GM23248 (cell line): ENCODE measurements at regions not wholly inside any gene's neighbourhood (a gene's known extent, or its start where the extent isn't known, plus 50 kb on each side); places are given as distances from the start of the nearest gene placed in this dataset.
A peak's percentile ranks its signal among the peaks of the same experiment; 100 is the strongest.
"Not testable (repeated sequence)": the region's sequence is repeated elsewhere in the genome, so short reads cannot be mapped to it uniquely, and the experiment has no call there.

ENCODE experiments used
- DNase-seq: peaks from one replicate; pipeline ENCODE4 v3.0.0-alpha.2; 2015
- H2AFZ ChIP-seq: fragments of 200-600 bp; sonication (generic); 2 replicates; pipeline ENCODE4 v1.6.1; 2016; ENCODE audit warnings: antibody characterized with exemption
- H3F3A ChIP-seq: fragments of 200-600 bp; sonication (generic); 2 replicates; pipeline ENCODE4 v1.6.1; 2016; ENCODE audit warnings: mild to moderate bottlenecking, antibody characterized with exemption, mixed run types; ENCODE audit not compliant: insufficient read depth
- H3K27ac ChIP-seq: fragments of 200-600 bp; sonication (generic); 2 replicates; pipeline ENCODE4 v1.5.1; 2016; ENCODE audit warnings: mild to moderate bottlenecking
- H3K27me3 ChIP-seq: fragments of 200-600 bp; sonication (generic); replicated peaks from 2 replicates; pipeline ENCODE4 v1.6.1; 2016; ENCODE audit warnings: mild to moderate bottlenecking; ENCODE audit not compliant: insufficient read depth
- H3K36me3 ChIP-seq: fragments of 200-600 bp; sonication (generic); 2 replicates; pipeline ENCODE4 v1.6.1; 2016; ENCODE audit warnings: low read depth, mild to moderate bottlenecking
- H3K4me1 ChIP-seq: fragments of 200-600 bp; sonication (generic); 2 replicates; pipeline ENCODE4 v1.6.1; 2016; ENCODE audit warnings: mild to moderate bottlenecking; ENCODE audit not compliant: insufficient read depth
- H3K4me2 ChIP-seq: fragments of 200-600 bp; sonication (generic); one replicate; pipeline ENCODE4 v1.6.1; 2016; ENCODE audit warnings: mild to moderate bottlenecking; ENCODE audit not compliant: unreplicated experiment
- H3K4me3 ChIP-seq: fragments of 200-600 bp; sonication (generic); 2 replicates; pipeline ENCODE4 v1.5.1; 2016; ENCODE audit warnings: mild to moderate bottlenecking
- H3K79me2 ChIP-seq: fragments of 200-600 bp; sonication (generic); 2 replicates; pipeline ENCODE4 v1.6.1; 2016; ENCODE audit warnings: mild to moderate bottlenecking; ENCODE audit not compliant: insufficient read depth
- H3K9ac ChIP-seq: fragments of 200-600 bp; sonication (generic); 2 replicates; pipeline ENCODE4 v1.6.1; 2016; ENCODE audit warnings: mild to moderate bottlenecking
- H3K9me2 ChIP-seq: fragments of 200-600 bp; sonication (generic); 2 replicates; pipeline ENCODE4 v1.6.1; 2016; ENCODE audit warnings: mixed run types, mild to moderate bottlenecking, moderate library complexity; ENCODE audit not compliant: insufficient read depth
- H3K9me3 ChIP-seq: fragments of 200-600 bp; sonication (generic); one replicate; pipeline ENCODE4 v1.6.1; 2017; ENCODE audit warnings: low read depth
- H4K20me1 ChIP-seq: fragments of 200-600 bp; sonication (generic); 2 replicates; pipeline ENCODE4 v1.6.0; 2016; ENCODE audit not compliant: insufficient read depth
- EZH2 ChIP-seq: fragments of 200-600 bp; sonication (generic); IDR thresholded peaks from 2 replicates; pipeline ENCODE4 v1.6.1; 2018; ENCODE audit warnings: antibody characterized with exemption, mild to moderate bottlenecking; ENCODE audit not compliant: insufficient read depth, poor library complexity, severe bottlenecking
- EZH2phosphoT487 ChIP-seq: fragments of 200-600 bp; sonication (generic); IDR thresholded peaks from 2 replicates; pipeline ENCODE4 v1.6.1; 2018; ENCODE audit warnings: antibody characterized with exemption, moderate library complexity, mild to moderate bottlenecking, low read depth; ENCODE audit not compliant: insufficient read depth
- WGBS, 2 experiments: methylation state at CpG; one replicate each; pipeline ENCODE4 v1.1.6; 2015 to 2017; ENCODE audit warnings: low lambda C conversion rate in 2 of 2, low coverage in 1 of 2; ENCODE audit errors: missing lambda C conversion rate in 2 of 2; 5-methylcytosine and 5-hydroxymethylcytosine counted together
- in situ Hi-C: fragments of 300-500 bp; cut with MboI; formaldehyde crosslinking; loops from 2 replicates; pipeline ENCODE4 v1.15.0; 2020

- DNase-seq = no peak
- WGBS, 2 experiments = 63 to 67% methylated on average over 2 of the region's 2 CpGs
- TF ChIP-seq EZH2phosphoT487 (no peak), EZH2 (no peak)
- H3K9me3 ChIP-seq = no peaks in the 10 kb centered on the region
- H3K27me3 ChIP-seq = no peaks in the 10 kb centered on the region
- H3K4me3 ChIP-seq = no peak overlapping the region
- no peaks in the 10 kb centered on the region for H3K79me2 ChIP-seq
- no peaks in the 10 kb centered on the region for H3K36me3 ChIP-seq
- H3K9ac ChIP-seq = no peak overlapping the region
- H4K20me1 ChIP-seq = no peaks in the 10 kb centered on the region
- H3K4me2 ChIP-seq = no peak overlapping the region
- peaks cover 7% of the 10 kb centered on the region for H3K4me1 ChIP-seq
- no peak overlapping the region for H3K27ac ChIP-seq
- H3K9me2 ChIP-seq = no peaks in the 10 kb centered on the region
- H3F3A ChIP-seq = peaks cover 21% of the 10 kb centered on the region
- no peak overlapping the region for H2AFZ ChIP-seq
- in situ Hi-C loops = no loop called here
These were observed 79.5 kb upstream of the XPO1 start for GRCh38 chr2:61617610-61618009.

DNA sequence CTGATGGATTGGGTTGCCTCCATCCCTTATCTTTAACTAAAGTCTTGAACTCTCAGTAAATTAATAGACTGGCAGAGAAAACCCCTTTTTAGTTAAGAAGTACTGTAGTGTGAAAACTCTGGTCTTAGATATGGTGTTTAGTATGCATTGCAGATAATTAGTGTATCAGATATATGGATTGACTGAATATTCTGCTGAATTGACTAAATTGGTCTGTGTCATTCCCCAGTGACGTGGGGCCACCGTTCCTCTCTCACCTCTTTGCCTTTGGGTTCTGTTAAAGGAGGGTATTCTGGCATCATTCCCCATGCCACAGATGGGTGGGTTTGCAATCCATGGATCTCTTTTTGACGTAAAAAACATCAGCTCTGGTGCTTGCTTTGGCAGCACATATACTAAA is 67.1 kb upstream of the XPO1 start:
- no peak overlapping the region for H3K4me2 ChIP-seq
- no peaks in the 10 kb centered on the region for H3K4me1 ChIP-seq
- H3K9me2 ChIP-seq = no peaks in the 10 kb centered on the region
- no peaks in the 10 kb centered on the region for H3K9me3 ChIP-seq
- H3K27ac ChIP-seq = no peak overlapping the region
- in situ Hi-C loops = no loop called here
- no peaks in the 10 kb centered on the region for H3F3A ChIP-seq
- WGBS, 2 experiments = 51 to 78% methylated on average over 3 of the region's 3 CpGs
- H3K36me3 ChIP-seq = no peaks in the 10 kb centered on the region
- no peak overlapping the region for H2AFZ ChIP-seq
- no peaks in the 10 kb centered on the region for H3K27me3 ChIP-seq
- no peak overlapping the region for H3K4me3 ChIP-seq
- H3K79me2 ChIP-seq = no peaks in the 10 kb centered on the region
- TF ChIP-seq EZH2phosphoT487 (no peak), EZH2 (no peak)
- no peak for DNase-seq
- no peak overlapping the region for H3K9ac ChIP-seq
- H4K20me1 ChIP-seq = no peaks in the 10 kb centered on the region

DNA sequence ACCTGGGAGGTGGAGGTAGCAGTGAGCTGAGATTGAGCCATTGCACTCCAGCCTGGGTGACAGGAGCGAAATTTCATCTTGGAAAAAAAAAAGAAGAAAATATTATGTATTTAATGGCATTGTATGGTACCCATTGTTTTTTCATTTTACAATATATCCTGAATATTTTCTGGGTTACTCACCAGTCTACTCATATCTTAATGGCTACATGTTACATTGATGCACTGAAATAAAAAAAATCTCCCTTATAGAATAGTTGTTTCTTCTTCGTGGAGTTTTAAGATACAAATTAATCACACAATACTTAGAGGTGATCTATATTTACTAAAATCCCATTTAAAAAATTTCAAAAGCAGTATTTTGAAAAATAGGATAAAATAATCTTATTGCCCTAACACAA is 66.3 kb upstream of the XPO1 start:
- DNase-seq = peak; percentile 27
- H3K9me2 ChIP-seq = no peaks in the 10 kb centered on the region

DNA sequence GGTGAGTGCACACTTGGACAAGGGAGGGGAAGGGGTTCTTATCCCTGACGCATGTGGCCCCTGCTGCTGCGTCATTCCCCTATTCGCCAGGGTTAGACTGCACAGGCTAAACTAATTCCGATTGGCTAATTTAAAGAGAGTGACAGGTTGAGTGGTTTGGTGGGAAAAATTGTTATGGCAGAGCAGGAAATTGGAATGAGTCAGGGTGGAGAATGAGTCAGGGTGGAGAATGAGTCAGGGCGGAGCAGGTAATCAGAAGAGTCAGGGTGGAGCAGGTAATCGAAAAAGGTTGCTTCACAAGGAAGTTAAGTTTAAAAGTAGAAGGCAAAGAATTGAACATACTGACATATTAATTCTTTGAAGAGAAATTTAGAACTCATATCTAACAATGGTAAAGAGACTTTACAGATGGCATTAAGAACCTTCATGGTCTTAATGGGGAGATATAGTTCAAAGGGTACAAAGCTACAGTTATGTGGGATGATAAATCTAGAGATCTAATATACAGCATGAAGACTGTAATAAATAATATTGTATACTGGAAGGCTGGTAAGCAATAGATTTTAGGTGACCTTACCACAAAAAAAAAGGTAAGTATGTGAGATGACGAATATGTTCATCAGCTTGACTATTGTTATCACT is 60.5 kb upstream of the XPO1 start:
- WGBS, 2 experiments = 53 to 64% methylated on average over 7 of the region's 7 CpGs
- H3F3A ChIP-seq, H4K20me1 ChIP-seq, H3K36me3 ChIP-seq, in situ Hi-C loops, H3K4me3 ChIP-seq, H3K79me2 ChIP-seq, H3K9me2 ChIP-seq, H3K9me3 ChIP-seq, H3K9ac ChIP-seq, H2AFZ ChIP-seq, H3K4me2 ChIP-seq, H3K4me1 ChIP-seq, H3K27ac ChIP-seq, H3K27me3 ChIP-seq: not testable (repeated sequence)
- peak; percentile 15 for DNase-seq

More for the DNA sequence above, 66.3 kb upstream of the XPO1 start:
- Histone ChIP-seq H3K79me2 (no peaks in the 10 kb centered on the region), H3K4me1 (no peaks in the 10 kb centered on the region), H3K27me3 (no peaks in the 10 kb centered on the region), H3K4me3 (no peak overlapping the region), H3K27ac (no peak overlapping the region), H3F3A (no peaks in the 10 kb centered on the region), H3K4me2 (no peak overlapping the region), H3K36me3 (no peaks in the 10 kb centered on the region), H4K20me1 (no peaks in the 10 kb centered on the region), H2AFZ (no peak overlapping the region), H3K9me3 (no peaks in the 10 kb centered on the region), H3K9ac (no peak overlapping the region)
- WGBS, 2 experiments = 51 to 55% methylated on average over 2 of the region's 2 CpGs
- no peak for TF ChIP-seq EZH2phosphoT487
- in situ Hi-C loops = no loop called here
